ENCODE measurements at regions not wholly inside any gene's neighbourhood (a gene's known extent, or its start where the extent isn't known, plus 50 kb on each side); places are given as distances from the start of the nearest gene placed in this dataset.

- no peak for DNase-seq
- TF ChIP-seq CTCF (IDR thresholded peaks at IDR 0.05) = no peak
- WGBS, 2 donors = 70 to 76% methylated on average over 6 of the region's 6 CpGs
- no peaks in the 10 kb centered on the region for H3K9me3 ChIP-seq
- intact Hi-C loops (cut with DNase I) = no loop called here
- no peaks in the 10 kb centered on the region for H3K4me1 ChIP-seq
- no peaks in the 10 kb centered on the region for H3K36me3 ChIP-seq
- no peaks in the 10 kb centered on the region for H3K27me3 ChIP-seq
- no peak for ATAC-seq
- no peak overlapping the region for H3K27ac ChIP-seq
- H3K4me3 ChIP-seq = no peak overlapping the region
These were observed 154.3 kb upstream of the DCAF8L1 start for GRCh38 chrX:28135378-28136047.

- 53 to 57% methylated on average over 4 of the region's 4 CpGs for WGBS, 2 donors
These were observed 152.5 kb upstream of the DCAF8L1 start for GRCh38 chrX:28133763-28134162.

GRCh38 chrX:28127662-28128061 lies 146.4 kb upstream of the DCAF8L1 start:
- DNase-seq (no peak), ATAC-seq (no peak)
- 85 to 90% methylated on average over 3 of the region's 3 CpGs for WGBS, 2 donors
- H3K27ac ChIP-seq = no peak overlapping the region
- no peak overlapping the region for H3K4me3 ChIP-seq
- TF ChIP-seq CTCF (IDR thresholded peaks at IDR 0.05) = no peak
- no peaks in the 10 kb centered on the region for H3K4me1 ChIP-seq
- intact Hi-C loops (cut with DNase I) = no loop called here
- no peaks in the 10 kb centered on the region for H3K9me3 ChIP-seq
- H3K27me3 ChIP-seq = no peaks in the 10 kb centered on the region
- H3K36me3 ChIP-seq = no peaks in the 10 kb centered on the region

More at GRCh38 chrX:28133763-28134162, 152.5 kb upstream of the DCAF8L1 start:
- no peaks in the 10 kb centered on the region for H3K9me3 ChIP-seq
- TF ChIP-seq CTCF (IDR thresholded peaks at IDR 0.05) = no peak
- no peaks in the 10 kb centered on the region for H3K4me1 ChIP-seq
- DNase-seq (no peak), ATAC-seq (no peak)
- no peak overlapping the region for H3K4me3 ChIP-seq
- no peak overlapping the region for H3K27ac ChIP-seq
- H3K36me3 ChIP-seq = no peaks in the 10 kb centered on the region
- H3K27me3 ChIP-seq = no peaks in the 10 kb centered on the region
- intact Hi-C loops (cut with DNase I) = no loop called here

- Histone ChIP-seq H3K36me3 (no peaks in the 10 kb centered on the region), H3K9me3 (no peaks in the 10 kb centered on the region), H3K4me3 (no peak overlapping the region), H3K27ac (no peak overlapping the region), H3K4me1 (no peaks in the 10 kb centered on the region), H3K27me3 (no peaks in the 10 kb centered on the region)
- DNase-seq = no peak
- no peak for TF ChIP-seq CTCF (IDR thresholded peaks at IDR 0.05)
- intact Hi-C loops (cut with DNase I) = no loop called here
- no peak for ATAC-seq
These were observed 145.6 kb upstream of the DCAF8L1 start for GRCh38 chrX:28126886-28127285.

Measured in heart right ventricle (tissue), 16 donors.